Activated CD4-positive, alpha-beta T cell treated with anti-CD3 and anti-CD28 coated beads, Interleukin-2, amount 50 U/mL, for 16 hours (primary cell): ENCODE measurements at regions not wholly inside any gene's neighbourhood (a gene's known extent, or its start where the extent isn't known, plus 50 kb on each side); places are given as distances from the start of the nearest gene placed in this dataset.
"Not testable (repeated sequence)": the region's sequence is repeated elsewhere in the genome, so short reads cannot be mapped to it uniquely, and the experiment has no call there.

Source experiments
- DNase-seq: peaks from one replicate; pipeline ENCODE4 v3.0.0-alpha.2; 2020

DNA sequence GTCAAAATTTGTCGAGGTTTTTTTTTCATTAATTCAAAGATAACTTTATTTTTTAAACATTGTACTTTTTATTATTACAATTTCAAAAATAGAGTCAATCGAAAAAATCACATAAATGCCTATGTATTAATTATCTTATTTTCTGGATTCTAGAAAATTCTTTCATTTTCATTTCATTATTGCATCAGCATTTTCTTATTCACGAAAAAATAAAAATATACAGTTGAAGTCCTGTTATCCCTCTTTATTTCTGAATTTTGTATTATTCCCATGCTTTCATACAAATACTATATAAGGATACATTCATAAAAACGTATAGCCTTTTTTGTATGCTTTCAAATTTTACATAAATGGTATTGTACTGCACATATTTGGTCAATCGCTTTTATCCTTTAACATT is 681.0 kb upstream of the USP24 start:
- no peak for DNase-seq

DNA sequence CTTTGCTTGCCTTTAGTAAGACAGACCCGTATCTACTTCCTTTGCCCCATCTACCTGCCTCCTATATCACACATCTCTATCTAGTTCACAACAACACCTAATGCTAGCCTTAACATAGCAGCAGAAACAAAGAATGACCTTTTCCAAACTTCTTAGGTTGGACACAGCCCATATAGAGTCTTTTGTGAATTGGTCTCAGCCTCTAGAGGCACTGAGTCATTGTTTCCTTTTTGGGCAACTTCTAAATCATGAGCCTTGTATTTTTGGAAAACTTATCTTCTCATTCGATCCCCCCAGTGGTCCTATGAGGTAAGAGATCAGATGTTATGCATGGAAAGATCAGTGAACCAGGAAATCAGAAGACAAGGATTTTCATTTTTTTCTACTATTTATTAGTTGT is 679.4 kb upstream of the USP24 start:
- DNase-seq, result no peak

DNA sequence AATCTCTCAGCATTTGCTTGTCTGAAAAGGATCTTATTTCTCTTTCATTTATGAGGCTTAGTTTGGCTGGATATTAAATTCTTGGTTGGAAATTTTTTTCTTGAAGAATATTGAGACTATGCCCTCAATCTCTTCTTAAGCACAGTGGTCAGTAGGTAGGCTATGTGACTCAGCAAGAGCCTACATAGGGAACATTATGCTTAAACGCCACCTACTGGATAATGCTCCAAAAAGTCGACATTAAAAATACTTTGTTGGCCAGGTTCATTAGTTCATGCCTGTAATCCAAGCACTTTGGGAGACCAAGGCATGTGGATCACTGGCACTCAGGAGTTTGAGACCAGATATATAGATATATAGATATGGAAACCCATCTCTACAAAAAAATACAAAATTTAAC is 678.0 kb upstream of the USP24 start:
- no peak for DNase-seq

GRCh38 chr1:55888685-55889317 is 673.6 kb upstream of the USP24 start:
- DNase-seq, result no peak

DNA sequence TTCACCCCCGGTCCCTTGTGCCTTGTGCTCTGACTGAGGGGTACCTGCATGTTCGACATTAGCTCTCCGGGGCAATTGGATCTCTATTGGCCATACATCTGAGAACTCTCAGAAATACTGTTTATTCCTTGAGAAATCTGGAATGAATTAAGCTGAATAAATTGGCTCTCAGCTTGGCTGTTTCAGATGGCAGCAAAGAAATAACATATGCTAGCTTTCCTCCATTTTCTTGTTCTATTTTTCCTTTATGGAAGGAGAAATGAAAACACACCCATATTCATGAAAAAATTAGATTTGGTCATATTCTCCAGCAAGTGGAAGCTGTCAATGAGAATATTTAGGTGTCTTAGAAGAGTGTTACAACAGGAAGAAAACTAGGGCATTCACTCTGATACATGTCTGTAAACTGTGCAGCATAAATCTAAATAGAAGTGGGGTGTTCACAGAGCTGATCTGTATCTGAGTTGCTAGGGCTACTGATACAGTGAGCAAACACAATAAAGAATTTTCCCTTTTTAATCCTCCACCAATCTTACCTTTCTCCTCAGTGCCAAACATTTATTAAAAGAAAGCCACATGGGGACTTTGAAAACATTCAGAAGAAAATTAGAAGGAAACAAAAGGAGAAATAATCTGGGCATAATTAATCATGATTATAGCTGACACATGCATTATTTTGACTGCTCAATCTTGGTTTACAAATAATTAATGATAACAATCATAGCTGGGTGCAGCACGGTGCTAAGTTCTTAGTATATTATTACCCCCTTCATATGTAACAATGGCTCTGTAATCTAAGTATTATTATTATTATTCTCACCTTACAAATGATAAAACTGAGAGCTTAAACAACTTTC is 671.9 kb upstream of the USP24 start:
- DNase-seq, result no peak

DNA sequence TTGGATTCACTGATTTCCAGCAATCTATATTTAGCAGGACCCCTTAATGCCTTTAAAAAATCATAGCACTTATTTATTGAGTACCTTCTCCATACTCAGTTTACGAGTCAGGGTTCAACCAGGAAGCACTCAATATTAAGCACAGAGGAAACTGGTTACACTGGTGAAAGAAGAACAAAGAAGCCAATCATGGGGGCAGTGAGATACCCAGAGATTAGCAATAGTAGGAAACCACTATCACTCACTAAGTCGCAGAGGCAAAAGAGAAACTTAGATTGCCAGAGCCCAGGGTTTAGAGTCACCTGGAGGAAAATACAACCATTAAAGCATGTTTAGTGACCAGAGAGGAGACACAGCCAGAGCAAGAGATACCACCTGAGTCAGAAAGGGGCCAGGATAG is 670.5 kb upstream of the USP24 start:
- no peak for DNase-seq

- no peak for DNase-seq
Observed at GRCh38 chr1:55882931-55883330, 667.8 kb upstream of the USP24 start.

DNA sequence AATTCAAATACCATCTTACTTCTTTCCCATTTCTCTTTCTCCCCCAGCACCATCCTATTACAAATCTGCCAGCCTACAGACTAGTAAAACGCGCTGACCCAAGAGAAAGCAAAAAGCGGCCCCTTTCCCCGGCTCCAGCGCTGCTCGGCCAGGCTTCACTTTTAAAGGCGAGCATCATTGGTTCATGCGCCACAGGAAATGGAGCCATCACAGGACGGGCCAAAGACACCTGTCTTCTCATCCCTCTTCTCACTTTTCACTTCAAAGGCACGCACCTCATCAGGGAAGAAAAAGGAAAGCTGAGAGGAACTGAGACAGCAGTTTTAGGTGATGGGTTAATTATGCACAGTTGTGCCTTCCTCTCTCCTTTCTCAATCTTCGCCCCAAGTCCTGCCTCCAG is 664.2 kb upstream of the USP24 start:
- no peak for DNase-seq

- DNase-seq, result no peak
Observed at GRCh38 chr1:55877437-55878232, 662.5 kb upstream of the USP24 start.

- no peak for DNase-seq
Observed at GRCh38 chr1:55876276-55877060, 661.3 kb upstream of the USP24 start.

- DNase-seq, result no peak
Observed at GRCh38 chr1:55870106-55870505, 654.9 kb upstream of the USP24 start.

DNA sequence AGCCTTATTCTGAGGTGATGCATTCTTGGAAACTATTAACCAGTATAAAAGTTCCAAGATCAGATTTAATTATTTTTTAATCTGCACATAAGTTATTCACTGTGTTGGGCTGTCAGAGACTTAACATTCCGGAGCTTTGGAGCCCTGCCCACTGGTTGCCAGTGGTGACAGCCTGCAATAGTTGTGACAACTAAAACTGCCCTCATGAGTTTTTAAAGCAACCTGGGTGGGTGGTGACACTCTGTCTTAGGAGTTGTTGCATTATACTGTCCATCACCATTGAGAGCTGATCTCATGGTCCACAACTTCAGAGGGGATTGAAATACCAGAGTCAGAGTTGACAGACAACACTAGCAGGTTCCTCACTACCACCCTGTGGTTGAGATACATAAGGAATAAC is 653.9 kb upstream of the USP24 start:
- DNase-seq, result no peak

GRCh38 chr1:55868026-55868425 is 652.9 kb upstream of the USP24 start:
- no peak for DNase-seq

- no peak for DNase-seq
Observed at GRCh38 chr1:55867304-55867843, 652.2 kb upstream of the USP24 start.

DNA sequence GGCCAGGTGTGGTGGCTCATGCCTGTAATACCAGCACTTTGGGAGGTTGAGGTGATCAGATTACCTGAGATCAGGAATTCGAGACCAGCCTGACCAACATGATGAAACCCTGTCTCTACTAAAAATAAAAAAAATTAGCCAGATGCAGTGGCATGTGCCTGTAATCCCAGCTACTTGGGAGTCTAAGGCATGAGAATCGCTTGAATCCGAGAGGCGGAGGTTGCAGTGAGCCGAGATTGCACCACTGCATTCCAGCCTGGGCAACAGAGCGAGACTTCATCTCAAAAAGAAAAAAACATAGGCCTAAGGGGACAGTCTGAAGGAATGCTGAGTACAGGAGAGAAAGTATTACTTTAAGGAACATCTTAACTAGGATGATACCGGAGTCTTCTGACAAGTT is 650.6 kb upstream of the USP24 start:
- DNase-seq, result not testable (repeated sequence)

DNA sequence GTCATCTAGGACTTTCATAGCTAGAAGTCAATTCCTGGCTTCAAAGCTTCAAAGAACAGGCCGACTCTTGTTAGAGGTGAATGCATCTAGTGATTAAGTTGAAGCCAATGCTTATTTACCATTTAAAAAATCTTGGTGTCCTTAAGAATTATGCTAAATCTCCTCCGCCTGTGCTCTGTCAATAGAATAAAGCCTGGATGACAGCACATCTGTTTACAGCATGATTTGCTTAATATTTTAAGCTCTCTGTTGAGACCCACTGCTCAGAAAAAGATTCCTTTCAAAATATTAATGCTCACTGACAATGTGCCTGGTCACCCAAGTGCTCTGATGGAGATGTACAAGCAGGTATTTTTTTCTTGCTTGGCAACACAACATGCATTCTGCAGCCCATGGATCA is 649.1 kb upstream of the USP24 start:
- no peak for DNase-seq

GRCh38 chr1:55861676-55862340 is 646.6 kb upstream of the USP24 start:
- no peak for DNase-seq

DNA sequence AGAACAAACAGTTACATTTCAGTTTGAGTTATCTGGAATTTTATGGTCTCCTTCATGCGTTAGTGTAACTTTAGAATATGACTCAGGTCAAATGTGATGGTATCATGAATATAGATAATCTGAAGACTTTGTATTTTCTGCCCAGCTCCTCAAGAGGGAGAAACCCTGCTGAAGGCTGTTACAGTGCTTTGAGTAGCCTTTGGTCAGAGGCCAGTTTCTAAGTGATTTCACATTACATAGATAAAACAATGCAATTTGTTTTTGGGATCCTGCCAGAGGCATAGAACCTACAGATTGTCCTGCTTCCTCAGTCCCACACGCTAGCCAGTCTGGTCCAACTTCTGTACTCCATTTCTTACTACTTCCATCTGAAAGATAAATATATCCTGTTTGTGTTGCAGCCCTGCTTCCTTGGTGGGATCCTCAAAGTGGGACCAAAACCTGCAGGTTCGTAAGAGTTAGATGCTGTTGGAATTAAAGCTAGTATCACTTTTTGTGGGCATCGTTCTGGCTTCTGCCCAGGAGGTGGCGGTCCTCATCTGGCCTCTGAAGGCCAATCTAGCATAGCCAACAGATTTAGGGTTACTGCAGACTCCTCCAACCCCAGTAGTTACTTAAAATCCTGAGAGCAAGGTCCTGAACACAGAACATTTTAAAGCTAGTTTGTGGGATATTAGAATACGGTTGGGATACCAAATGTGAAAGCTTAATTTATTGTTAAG is 645.8 kb upstream of the USP24 start:
- DNase-seq, result no peak

- no peak for DNase-seq
Observed at GRCh38 chr1:55860326-55860725, 645.2 kb upstream of the USP24 start.

GRCh38 chr1:55854911-55855310 is 639.7 kb upstream of the USP24 start:
- DNase-seq, result no peak

GRCh38 chr1:55848906-55849305 is 633.7 kb upstream of the USP24 start:
- DNase-seq, result no peak
